22Rv1 (cell line): ENCODE measurements at regions not wholly inside any gene's neighbourhood (a gene's known extent, or its start where the extent isn't known, plus 50 kb on each side); places are given as distances from the start of the nearest gene placed in this dataset.

Experiments
- H3K27ac ChIP-seq: fragments of 450-650 bp; 2 replicates; pipeline ENCODE4 v1.5.1; 2017
- CTCF ChIP-seq: fragments of 450-650 bp; IDR thresholded peaks from 2 replicates; pipeline ENCODE4 v1.5.1; 2017; ENCODE audit warnings: mild to moderate bottlenecking
- ZFX ChIP-seq: fragments of 450-650 bp; IDR thresholded peaks from 2 replicates; pipeline ENCODE4 v1.6.1; 2017; ENCODE audit warnings: antibody characterized with exemption, borderline replicate concordance

- no peak overlapping the region for H3K27ac ChIP-seq
- TF ChIP-seq CTCF (no peak), ZFX (no peak)
Measured at GRCh38 chr18:53757328-53757727, 467.1 kb downstream of the MBD2 start.

GRCh38 chr18:53756610-53756972, 467.9 kb downstream of the MBD2 start:
- H3K27ac ChIP-seq: no peak overlapping the region
- TF ChIP-seq ZFX: no peak
- TF ChIP-seq CTCF: no peak

- H3K27ac ChIP-seq: no peak overlapping the region
- TF ChIP-seq ZFX: no peak
- no peak for TF ChIP-seq CTCF
Measured at GRCh38 chr18:53755914-53756609, 468.4 kb downstream of the MBD2 start.

GRCh38 chr18:53754154-53754553, 470.3 kb downstream of the MBD2 start:
- TF ChIP-seq CTCF (no peak), ZFX (no peak)
- no peak overlapping the region for H3K27ac ChIP-seq

GRCh38 chr18:53753601-53754000, 470.9 kb downstream of the MBD2 start:
- no peak overlapping the region for H3K27ac ChIP-seq

GRCh38 chr18:53752781-53753367, 471.6 kb downstream of the MBD2 start:
- TF ChIP-seq ZFX: no peak
- TF ChIP-seq CTCF: no peak
- no peak overlapping the region for H3K27ac ChIP-seq

More at GRCh38 chr18:53753601-53754000, 470.9 kb downstream of the MBD2 start:
- TF ChIP-seq ZFX (no peak), CTCF (no peak)

GRCh38 chr18:53749766-53750165, 474.7 kb downstream of the MBD2 start:
- no peak overlapping the region for H3K27ac ChIP-seq
- TF ChIP-seq ZFX: no peak
- TF ChIP-seq CTCF: no peak
